ENCODE measurements at regions not wholly inside any gene's neighbourhood (a gene's known extent, or its start where the extent isn't known, plus 50 kb on each side); places are given as distances from the start of the nearest gene placed in this dataset.

- TF ChIP-seq ZNF217 (IDR thresholded peaks at IDR 0.05), result no peak
These were observed 619.4 kb downstream of the TLE1 start (continued) for GRCh38 chr9:81069923-81070322.

GRCh38 chr9:81069038-81069795 lies 620.1 kb downstream of the TLE1 start:
- intact Hi-C loops (cut with micrococcal nuclease; ENCODE audit: unreplicated experiment) (no loop called here), in situ Hi-C loops (cut with MboI) (no loop called here)
- no peaks in the 10 kb centered on the region for H3K36me3 ChIP-seq (ENCODE audit: control insufficient read depth in 2 of 2, insufficient read depth in 2 of 2, low read length in 1 of 2)
- H3K4me1 ChIP-seq (ENCODE audit: control insufficient read depth, insufficient read depth, low read length), result no peaks in the 10 kb centered on the region
- SMC1A ChIA-PET (ENCODE audit: uncharacterized antibody, unreplicated experiment), result no interaction called here
- no TSS peak for BruUV-seq (replicated peaks)
- no peak overlapping the region for H3K9ac ChIP-seq (ENCODE audit: control insufficient read depth, insufficient read depth, low read length)
- no peaks in the 10 kb centered on the region for H4K20me1 ChIP-seq (ENCODE audit: control insufficient read depth, insufficient read depth)
- no peaks in the 10 kb centered on the region for H3K27me3 ChIP-seq (replicated peaks in 1 of 2; ENCODE audit: control insufficient read depth in 2 of 2, insufficient read depth in 2 of 2, low read length in 1 of 2)
- no peak for DNase-seq (ENCODE audit: low read depth, low spot score)
- POLR2A ChIA-PET, result no interaction called here
- no peak overlapping the region for H3K27ac ChIP-seq (ENCODE audit: control insufficient read depth, insufficient read depth)
- TF ChIP-seq RELA (IDR thresholded peaks at IDR 0.05; ENCODE audit: borderline replicate concordance, partially characterized antibody) (no peak), ZSCAN29 (IDR thresholded peaks at IDR 0.05) (no peak), KAT2A (conservative IDR thresholded peaks at IDR 0.05; ENCODE audit: control insufficient read depth, low read depth, low read length) (no peak), ZBTB40 (IDR thresholded peaks at IDR 0.05; ENCODE audit: borderline replicate concordance) (no peak), NFYA (IDR thresholded peaks at IDR 0.05; ENCODE audit: borderline replicate concordance, low read depth, low read length) (no peak), PAX8 (IDR thresholded peaks at IDR 0.05) (no peak), CUX1 (IDR thresholded peaks at IDR 0.05; ENCODE audit: insufficient replicate concordance, low read depth, low read length) (no peak), PRDM15 (CRISPR knock-in tag; IDR thresholded peaks at IDR 0.05) (no peak)
- CTCF ChIA-PET, result no interaction called here
- H3K4me2 ChIP-seq (ENCODE audit: control insufficient read depth, insufficient read depth), result no peak overlapping the region
- H2AFZ ChIP-seq (ENCODE audit: control insufficient read depth, low read depth, low read length), result no peak overlapping the region
- 31% methylated on average over 3 of the region's 3 CpGs for WGBS (ENCODE audit: insufficient coverage, insufficient replicate concordance, low lambda C conversion rate, missing lambda C conversion rate)
- no peak overlapping the region for H3K4me3 ChIP-seq
- RAD21 ChIA-PET (ENCODE audit: unreplicated experiment), result no interaction called here
- FAIRE-seq, result no peak
- H3K79me2 ChIP-seq (ENCODE audit: control insufficient read depth, insufficient read depth, low read length), result no peaks in the 10 kb centered on the region
- no peak for ATAC-seq
- no peaks in the 10 kb centered on the region; the same call in 2 of the 3 replicates for H3K9me3 ChIP-seq (replicated peaks; ENCODE audit: control insufficient read depth, insufficient read depth, low read length)

All from GM12878 (cell line).